ENCODE measurements at regions not wholly inside any gene's neighbourhood (a gene's known extent, or its start where the extent isn't known, plus 50 kb on each side); places are given as distances from the start of the nearest gene placed in this dataset.

DNA sequence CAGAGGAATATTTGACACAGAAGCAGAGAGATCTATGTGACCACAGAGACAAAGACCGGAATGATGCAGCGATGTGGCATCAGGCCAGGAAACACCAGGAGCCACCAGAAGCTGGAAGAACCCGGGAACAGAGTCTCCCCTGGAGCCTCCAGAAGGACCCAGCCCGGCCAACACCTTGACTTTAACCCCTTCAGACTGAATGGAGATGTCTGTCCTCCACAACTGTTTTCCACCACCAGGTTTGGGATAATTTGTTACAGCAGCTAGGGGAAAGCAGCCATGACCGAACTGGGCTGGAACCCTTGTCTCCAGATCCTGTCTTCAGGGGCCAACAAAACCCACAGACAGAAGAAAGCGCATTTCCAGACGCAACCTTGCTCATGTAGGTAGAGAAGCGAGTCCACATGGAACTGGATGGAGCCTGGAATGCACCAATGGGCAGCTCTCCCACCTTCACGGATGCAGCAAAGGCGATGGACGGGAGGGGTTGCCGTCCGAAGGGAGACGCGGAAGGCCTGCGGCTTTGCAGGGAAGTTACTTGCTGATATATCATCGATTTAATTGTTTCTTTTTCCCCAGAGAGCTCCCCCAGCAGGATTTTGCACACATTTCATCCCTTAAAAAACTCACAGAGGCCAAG is 396.6 kb downstream of the NPHP4 start:
- DNase-seq: no peak

DNA sequence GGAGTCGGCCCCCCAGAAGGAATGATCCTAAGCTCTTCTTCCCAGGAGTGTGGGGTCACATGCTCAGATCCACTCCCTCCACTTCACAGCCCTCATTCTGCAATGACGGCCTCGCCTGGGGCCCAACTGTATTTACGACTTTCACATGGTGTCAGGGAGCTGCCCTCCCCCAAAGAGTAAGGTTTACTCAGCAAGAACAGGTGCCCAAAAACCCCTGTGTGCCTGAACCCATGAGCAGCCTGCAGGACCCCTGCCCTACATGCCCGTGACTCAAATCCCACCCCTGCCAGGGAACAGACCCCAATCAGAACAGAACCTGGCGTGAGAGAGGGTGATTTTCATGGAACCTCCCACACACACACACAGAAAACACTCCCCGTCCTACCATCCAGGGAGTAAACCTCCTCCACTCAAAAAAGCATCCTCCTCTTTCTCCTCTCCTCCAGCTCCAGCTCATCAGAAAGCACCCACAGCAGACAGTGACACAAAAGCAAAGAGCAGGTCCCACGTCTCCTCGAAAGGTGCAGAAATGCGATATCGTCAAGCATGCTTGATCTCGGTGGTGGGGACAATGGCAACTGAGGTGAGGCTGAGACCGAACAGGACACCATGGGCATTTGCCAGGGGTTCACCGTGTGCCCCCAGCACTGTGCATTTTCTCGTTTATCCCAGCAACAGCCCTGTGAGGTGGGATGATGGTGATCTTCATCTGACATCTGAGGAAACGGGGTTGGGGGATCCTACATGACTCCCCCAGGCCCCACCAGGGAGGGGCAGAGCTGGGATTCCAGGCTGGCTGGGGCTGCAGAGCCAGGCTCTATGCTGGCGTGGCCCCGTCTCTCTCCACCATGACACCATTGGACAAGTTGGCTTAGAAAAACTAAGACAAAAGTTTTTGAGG is 397.9 kb downstream of the NPHP4 start:
- DNase-seq: no peak

DNA sequence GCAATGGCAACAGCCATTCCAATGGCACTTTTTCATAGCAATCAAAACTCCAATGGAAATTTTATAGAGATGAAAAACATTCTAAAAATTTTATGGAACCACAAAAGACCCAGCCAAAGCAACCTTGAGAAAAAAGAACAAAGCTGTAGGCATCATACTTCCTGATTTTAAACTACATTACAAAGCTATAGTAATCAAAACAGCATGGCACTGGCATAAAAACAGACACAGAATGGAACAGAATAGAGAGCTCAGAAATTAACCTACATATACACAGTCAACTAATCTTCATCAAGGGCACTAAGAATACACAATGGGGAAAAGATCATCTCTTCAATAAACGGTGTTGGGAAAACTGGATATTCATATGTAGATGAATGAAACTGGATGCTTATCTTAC is 401.5 kb downstream of the NPHP4 start:
- DNase-seq: no peak

DNA sequence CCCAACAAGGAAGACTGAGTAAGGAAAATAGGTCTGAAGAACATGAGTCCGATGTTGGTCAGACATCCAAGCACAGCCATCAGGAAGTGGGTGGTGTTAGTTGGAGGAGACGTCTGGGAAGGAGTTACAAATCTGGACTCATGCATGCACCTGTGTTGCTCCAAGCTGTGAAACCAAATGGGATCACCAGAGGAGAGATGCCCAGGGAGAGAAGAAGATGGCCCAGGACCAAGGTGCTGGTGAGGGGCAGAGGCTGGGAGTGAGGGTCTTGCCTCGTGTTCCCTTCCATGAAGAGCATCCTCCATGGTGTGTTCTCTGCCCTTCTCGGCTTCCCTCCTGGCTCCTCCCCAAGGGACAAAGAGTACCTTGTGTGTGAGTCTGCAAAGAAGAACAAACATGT is 405.6 kb downstream of the NPHP4 start:
- DNase-seq: no peak

DNA sequence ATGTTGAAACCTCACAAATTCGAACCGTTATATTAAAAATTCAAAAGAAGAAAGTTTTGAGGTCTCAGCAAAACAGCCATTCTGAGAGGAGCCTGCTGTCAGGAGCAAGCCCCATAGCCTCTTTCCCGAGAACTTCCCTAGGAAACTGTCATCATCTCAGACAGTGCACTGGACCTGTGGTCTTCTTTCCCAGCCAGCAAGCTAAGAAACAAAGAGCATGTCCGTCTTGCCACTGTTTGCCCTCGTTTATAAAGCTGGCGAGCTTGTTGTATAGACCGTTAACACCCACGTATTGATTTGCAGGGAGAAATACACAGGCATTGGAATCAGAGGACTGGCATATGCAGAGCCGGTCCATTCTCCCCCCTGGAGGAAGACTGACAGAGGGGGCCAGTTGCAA is 407.0 kb downstream of the NPHP4 start:
- no peak for DNase-seq

DNA sequence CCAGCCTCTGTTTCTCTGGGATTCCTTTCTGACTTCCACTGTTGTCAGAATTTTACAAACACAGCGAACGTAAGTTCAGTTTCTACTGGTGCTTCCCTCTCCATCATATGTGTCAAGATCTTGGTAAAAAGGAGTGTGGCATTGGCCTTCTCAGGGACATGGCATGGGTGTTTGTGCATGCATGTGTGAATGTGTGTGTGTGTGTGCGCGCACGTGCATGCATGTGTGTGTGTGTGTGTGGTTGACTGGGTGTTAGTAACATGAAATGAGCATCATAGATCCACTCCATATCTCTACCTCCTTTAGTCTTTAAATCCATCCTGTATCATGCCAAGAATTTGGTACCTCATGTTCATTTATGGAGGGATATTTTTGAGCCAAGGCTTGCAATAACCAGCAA is 411.3 kb downstream of the NPHP4 start:
- no peak for DNase-seq

DNA sequence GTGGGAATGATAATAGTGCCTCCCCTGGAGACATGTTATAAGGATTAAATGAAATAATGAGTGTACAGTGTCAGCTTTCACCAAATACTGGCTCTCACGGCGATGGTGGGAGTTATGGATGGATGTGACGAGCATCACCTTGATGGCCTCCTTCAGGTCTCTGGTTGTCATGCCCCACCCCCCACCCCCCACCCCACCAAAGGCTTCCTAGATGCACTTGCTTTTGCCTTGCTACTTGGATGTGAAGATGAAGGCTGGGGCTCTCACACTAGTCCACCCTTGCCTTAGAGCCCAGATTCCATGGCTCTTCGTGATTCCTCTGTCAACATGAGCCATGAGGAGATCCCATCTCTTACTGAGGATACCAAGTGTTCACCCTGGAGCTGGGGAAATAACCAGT is 412.3 kb downstream of the NPHP4 start:
- DNase-seq: no peak

DNA sequence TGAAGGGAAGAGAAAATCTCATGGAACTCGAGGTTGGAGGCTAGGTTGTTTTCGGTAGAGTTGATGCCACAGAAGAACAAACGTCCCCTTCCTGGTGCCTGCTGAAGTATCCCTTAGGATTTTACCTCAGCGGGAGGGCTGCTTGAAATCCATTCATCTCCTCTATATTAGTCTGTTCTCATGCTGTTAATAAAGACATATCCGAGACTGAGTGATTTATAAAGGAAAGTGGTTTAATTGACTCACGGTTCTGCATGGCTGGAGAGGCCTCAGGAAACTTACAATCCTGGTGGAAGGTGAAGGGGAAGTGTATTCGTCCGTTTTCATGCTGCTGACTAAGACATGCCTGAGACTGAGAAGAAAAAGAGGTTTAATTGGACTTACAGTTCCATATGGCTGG is 413.5 kb downstream of the NPHP4 start:
- no peak for DNase-seq

DNA sequence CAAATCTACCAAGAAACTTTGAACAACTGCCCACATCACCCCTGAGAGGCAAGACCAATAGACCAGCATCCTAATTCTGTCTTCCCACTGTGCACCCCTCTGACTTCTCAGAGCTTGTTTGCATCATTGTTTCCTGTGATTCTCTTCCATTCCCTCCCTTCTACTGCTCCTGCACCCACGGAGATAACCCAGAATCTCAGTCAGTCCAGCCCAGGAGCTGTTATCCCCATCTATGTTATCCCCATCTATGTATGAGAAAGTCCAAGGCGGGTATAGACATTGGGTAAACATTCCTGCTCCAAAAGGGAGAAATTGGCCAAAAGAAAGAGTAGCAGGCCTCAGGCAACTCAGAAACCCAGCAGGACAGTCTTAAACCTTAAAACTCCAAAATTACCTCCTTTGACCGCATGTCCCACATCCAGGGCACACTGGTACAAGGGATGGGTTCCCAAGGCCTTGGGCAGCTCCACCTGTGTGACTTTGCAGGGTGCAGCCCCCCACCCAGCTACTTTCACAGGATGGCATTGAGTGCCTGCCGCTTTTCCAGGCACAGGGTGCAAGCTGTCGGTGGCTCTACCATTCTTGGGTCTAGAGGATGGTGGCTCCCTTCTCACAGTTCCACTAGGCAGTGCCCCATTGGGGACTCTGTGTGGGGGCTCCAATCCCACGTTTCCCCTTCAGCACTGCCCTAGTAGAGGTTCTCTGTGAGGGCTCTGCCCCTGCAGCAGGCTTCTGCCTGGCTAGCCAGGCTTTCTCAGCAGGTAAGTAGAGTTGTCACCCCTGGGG is 414.8 kb downstream of the NPHP4 start:
- DNase-seq: no peak

DNA sequence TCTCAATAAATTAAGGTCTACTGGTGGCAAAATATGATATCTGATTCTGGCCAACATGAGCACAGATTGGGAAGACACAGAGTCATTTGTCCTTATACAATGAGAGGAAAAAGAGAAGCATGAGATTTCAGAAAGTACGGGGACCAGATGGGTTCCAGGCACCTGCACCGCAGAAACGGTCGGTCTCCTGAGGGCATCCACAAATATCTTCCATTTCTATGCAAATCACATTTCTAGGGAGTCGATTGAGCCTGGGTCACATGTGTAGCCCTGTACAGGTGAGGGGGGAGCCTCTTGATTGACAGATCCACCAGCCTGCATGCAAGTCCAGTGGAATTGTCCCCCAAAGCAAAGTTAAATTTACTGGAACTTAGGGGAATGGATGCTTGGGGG is 415.6 kb downstream of the NPHP4 start:
- no peak for DNase-seq

DNA sequence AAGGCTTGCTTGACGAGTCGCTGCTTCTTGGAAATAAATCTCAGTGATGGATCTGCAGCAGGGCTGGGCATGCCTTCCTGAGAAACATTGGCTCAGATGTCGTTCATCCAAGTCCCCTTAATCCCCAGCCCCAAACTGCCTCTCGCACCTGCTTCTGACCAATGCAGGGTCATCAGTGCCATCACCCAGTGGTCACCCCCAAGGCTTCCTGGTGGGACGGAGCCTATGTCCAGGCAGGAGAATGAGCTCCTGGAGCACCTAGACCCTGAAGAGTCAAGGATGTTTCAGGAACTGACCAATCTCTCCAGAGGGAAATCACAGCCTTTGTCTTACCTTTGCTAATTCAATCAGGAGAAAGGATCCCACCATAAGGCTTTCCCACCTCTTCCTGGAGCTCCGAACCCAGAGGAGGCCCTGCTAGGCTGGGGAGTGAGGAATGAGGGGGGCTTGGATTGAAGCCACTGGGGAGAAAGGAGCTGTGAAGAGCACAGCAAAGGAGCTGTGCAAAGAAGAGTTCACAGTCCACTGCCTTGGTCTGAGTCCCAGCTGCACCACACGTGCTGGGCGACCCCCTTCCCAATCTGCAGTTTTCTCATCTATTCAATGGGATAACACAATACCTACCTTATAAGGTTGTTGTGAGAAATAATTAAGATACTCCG is 416.1 kb downstream of the NPHP4 start:
- no peak for DNase-seq

DNA sequence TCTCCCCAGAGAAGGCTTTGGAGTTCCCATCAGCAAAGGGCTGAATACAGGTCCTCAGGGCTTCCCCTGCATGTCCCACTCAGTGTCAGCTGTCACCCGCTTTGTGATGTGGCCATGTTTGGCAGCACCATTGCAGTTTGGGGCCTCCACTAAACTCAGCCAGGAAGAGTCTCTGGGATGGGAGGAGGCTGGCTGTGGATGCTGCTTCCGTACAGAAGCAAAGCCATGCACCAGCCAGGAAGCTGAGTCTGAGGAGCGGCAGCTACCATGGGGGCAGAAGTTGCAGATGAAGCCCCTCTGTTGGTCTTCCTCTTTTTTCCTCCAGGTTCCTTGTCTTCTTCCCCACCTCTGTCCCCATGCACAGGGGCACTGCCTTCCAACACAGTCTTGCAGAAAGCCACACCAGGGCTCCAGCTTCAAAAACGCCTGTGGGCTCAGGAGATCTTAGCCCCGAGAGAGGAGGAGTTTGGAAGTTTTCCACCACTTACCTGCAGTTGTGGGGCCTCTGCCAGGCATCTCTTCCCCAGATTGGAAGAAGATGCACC is 416.8 kb downstream of the NPHP4 start:
- DNase-seq: no peak

DNA sequence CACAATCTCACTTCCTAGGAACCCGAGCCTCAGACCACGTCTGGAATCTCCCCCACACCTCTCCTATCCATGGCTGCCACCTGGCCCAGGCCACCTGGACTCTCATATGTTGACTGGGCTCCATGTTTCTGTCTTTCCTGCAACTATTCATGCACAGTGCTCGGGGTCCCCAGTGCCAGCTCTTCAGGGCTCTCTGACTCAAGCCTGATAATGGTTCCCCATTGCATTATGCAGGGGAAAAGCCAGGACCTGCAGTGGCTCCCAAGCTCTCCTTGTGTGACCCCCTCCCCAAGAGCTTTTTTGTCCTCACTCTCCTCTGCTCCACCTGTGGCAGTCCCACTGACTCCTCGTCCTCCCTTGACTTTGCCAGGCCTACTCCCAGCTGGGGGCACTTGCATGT is 417.6 kb downstream of the NPHP4 start:
- no peak for DNase-seq

DNA sequence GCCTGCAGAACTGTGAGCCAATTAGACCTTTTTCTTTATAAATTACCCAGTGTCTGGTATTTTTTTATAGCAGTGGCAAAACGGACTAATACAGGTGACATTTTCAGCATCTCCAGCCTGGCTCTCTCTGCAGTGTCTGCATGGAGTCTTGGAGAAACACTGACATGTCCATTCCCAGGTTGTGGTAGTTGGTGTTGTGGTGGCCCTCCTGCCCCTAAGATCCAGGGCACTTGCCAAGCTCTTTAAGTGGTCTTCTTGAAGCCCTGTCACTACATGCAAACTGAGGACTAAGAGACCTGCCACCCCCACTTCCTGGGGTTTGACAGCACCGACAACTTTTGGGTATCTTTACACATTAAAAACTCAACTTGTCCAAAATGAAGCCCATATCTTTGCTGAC is 419.4 kb downstream of the NPHP4 start:
- DNase-seq: no peak

DNA sequence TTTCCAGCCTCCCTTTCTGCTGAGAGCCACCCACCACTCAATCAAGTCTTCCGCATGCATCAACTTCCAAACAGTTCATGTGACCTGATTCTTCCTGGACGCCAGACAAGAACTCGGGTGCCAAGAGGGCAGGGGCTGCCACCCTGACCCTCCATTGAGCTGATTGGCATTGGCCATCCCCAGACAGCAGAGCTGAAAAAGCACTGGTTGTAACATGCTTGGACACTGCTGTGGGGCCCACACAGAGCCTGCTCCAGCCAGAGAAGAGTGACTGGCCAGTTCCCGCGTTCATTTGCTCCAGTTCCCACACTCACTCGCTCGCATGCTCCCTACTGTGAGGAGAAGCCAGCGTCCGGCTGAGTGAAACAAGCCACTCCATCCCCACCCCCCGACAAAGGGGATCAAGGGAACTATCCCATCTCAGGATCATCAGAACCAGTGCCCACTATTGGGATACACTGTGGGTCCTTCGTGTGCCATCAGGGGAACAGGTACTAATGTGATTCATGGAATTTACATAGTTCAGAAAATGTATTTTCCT is 420.3 kb downstream of the NPHP4 start:
- no peak for DNase-seq

DNA sequence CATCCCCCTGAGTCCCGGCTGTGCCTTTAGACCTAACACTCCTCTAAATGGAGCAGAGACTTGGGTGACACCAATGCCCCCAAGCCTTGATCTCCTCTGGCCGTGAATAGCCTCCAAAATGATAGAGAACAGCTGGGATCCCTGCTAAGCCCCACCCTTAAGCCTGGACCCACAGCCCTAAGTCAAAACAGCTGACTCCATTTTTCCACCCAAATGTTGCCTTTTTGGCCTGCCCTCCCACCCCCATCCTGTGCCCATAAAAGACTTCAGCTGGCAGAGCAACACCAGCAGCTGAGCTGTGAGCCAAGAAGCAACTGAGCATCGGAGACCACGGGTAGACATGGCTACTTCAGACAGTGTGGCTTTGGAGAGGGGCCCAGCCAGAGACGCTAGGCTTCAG is 420.8 kb downstream of the NPHP4 start:
- no peak for DNase-seq

DNA sequence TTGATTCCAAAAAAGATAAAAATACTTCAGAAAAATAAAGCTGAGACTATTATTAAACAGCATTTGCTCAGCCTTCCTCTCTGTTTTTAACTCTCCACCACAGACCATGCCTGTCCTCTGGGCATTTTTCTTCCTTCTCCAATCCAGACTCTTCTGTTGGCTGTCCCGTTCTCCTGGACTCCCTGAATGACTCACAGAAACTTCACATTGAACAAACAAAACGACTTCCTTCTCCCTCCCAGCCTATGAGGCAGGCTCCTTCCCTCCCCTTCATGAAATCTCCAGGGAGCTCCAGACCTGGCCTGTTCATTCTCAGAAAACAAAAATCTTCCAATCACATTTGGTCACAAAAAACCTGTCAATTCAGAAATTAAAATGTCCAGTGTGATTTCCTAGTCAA is 421.3 kb downstream of the NPHP4 start:
- DNase-seq: no peak

DNA sequence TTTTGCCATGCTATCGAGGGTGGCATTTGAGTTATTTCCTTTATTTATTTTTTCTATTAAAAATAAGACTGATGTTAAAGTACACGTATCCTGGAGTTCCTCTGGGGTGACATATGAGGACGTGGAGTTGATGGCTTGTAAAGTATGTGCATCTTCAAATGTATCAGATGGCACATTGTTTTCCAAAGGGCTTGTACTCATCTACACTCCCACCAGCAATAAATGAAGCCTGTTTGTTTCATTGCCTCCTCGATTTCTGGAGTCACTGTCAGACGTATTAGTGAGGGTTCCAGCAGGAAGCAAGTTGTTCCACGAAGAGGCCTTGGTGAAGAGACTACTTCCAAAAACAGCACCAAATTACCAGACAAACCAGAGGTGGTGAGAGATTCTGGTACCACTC is 423.9 kb downstream of the NPHP4 start:
- no peak for DNase-seq

DNA sequence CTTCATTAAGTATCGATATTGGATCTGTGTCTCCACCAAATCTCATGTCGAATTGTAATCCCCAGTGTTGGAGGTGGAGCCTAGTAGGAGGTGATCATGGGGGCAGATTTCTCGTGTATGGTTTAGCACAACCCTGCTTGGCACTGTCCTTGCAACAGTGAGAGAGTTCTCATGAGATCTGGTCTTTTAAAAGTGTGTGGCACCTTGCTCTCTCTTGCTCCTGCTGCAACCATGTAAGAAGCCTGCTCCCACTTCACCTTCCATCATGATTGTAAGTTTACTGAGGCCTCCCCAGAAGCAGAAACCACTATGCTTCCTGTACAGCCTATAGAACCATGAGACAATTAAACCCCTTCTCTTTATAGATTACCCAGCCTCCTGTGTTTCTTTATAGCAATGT is 424.4 kb downstream of the NPHP4 start:
- no peak for DNase-seq

DNA sequence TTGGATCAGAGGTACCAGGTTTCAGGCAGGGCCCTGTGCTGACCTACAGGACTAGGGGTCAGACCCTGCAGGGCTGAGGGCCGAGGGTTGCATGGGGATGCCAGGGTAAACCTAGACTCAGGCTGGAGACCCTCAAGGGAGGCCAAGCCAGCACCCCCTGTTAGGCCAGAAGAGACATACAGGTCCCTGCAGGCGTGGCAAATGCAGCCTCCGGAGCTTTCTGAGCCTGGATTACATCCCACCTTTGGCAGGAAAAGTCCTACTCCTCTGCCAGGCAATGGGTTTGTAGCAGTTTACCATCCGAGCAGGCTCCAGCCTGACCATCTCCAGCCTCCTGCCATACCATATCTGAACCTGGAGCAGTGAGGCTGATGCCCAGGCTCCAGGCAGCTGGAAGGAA is 425.3 kb downstream of the NPHP4 start:
- DNase-seq: no peak

DNA sequence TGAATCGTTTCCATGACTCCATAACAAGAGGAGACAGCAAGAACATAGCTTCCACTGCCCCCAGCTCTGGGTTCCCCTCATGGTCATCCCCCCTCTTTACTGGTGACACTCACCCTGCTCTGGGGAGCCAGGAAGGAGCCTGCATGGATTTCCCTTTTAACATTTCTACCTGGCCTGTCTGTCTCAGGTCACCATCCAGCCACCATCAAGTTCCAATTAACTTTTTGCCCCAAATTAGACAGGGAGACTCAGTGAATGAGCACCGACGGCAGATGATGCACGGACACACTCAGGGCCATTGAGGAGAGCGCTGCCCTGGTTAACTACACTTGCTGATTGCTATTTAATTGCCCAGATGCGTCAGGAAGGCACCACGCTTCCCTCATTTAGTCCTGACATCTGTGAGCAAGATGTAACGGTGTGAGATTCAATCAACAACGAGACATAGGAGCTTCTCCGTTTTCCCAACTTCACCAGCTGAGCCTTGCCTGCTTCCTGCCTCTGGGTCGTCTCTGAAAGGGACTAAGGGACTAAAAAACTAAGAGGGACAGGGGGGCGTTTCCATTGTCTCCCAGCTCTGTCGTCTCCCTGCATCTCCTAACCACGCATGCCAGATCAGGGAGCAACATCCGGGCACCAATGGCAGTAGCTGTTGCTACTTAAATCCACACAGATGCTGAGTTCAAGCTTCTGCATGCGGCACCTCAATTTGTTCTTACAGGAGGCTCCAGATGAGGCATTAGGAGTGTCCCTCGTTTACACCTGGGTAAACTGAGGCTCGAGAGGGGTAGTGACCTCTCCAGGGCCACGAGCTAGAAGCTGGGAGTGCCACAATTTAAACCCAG is 426.7 kb downstream of the NPHP4 start:
- DNase-seq: no peak

All from right hindlimb (tissue), 1 donor.